ENCODE measurements at regions not wholly inside any gene's neighbourhood (a gene's known extent, or its start where the extent isn't known, plus 50 kb on each side); places are given as distances from the start of the nearest gene placed in this dataset.
"Not testable (repeated sequence)": the region's sequence is repeated elsewhere in the genome, so short reads cannot be mapped to it uniquely, and the experiment has no call there.

DNA sequence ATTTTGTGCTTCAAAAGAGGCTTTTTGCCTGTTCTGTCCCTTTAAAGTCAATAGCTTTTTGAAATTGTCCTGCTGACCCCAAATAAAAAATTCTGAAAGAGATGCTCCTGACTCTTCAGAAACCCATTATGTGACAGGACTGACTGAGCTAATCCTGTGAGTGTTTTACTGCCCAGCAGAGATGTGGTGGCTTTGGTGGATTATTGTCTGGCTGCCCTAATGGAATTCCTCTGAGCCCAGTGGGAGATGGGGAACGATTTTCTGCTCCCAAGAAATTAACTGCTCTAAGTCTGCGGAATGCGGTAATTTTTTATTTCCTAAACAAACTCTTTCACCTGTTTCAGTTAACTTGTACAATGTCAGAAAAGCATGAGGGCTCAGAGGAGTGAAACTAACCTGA is 258.2 kb downstream of the IKZF2 start:
- Mint-ChIP-seq H3K27ac (ENCODE audit: unreplicated experiment) (no peak overlapping the region), H3K36me3 (ENCODE audit: insufficient read depth, unreplicated experiment) (no peaks in the 10 kb centered on the region), H3K27me3 (ENCODE audit: unreplicated experiment) (no peaks in the 10 kb centered on the region), H3K4me1 (ENCODE audit: low read depth, unreplicated experiment) (no peaks in the 10 kb centered on the region), H3K4me3 (ENCODE audit: low read depth, unreplicated experiment) (no peak overlapping the region), H3K9me3 (ENCODE audit: low read depth, unreplicated experiment) (peaks cover 2% of the 10 kb centered on the region)
- intact Hi-C loops (cut with micrococcal nuclease; ENCODE audit: unreplicated experiment), result no loop called here
- DNase-seq, result no peak
- BruUV-seq (replicated peaks), result no TSS peak
- TF ChIP-seq, protein P1, sequence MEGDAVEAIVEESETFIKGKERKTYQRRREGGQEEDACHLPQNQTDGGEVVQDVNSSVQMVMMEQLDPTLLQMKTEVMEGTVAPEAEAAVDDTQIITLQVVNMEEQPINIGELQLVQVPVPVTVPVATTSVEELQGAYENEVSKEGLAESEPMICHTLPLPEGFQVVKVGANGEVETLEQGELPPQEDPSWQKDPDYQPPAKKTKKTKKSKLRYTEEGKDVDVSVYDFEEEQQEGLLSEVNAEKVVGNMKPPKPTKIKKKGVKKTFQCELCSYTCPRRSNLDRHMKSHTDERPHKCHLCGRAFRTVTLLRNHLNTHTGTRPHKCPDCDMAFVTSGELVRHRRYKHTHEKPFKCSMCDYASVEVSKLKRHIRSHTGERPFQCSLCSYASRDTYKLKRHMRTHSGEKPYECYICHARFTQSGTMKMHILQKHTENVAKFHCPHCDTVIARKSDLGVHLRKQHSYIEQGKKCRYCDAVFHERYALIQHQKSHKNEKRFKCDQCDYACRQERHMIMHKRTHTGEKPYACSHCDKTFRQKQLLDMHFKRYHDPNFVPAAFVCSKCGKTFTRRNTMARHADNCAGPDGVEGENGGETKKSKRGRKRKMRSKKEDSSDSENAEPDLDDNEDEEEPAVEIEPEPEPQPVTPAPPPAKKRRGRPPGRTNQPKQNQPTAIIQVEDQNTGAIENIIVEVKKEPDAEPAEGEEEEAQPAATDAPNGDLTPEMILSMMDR (IDR thresholded peaks at IDR 0.05; ENCODE audit: unreplicated experiment), result no peak
- CTCF ChIA-PET, result no interaction called here

DNA sequence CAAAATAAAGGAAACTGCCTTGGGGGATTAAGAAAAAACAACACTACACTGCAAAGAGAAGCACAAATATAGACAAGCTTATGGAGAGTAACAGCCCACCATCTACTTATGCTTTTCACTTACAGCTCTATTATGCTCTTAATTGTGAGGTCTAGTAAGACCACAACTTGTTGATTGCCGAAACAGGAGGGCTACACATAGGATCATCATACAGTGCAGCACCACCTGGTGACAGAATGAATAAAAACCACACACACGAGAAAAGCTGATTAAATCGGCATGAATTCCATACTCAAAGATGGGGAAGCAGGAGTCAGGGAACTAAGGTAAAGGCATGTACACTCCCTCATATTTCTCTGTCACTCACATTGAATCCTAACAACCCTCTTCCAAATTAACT is 259.2 kb downstream of the IKZF2 start:
- no peak for DNase-seq
- Mint-ChIP-seq H3K27me3 (ENCODE audit: unreplicated experiment) (no peaks in the 10 kb centered on the region), H3K27ac (ENCODE audit: unreplicated experiment) (no peak overlapping the region), H3K4me3 (ENCODE audit: low read depth, unreplicated experiment) (no peak overlapping the region), H3K4me1 (ENCODE audit: low read depth, unreplicated experiment) (no peaks in the 10 kb centered on the region), H3K9me3 (ENCODE audit: low read depth, unreplicated experiment) (peaks cover 2% of the 10 kb centered on the region), H3K36me3 (ENCODE audit: insufficient read depth, unreplicated experiment) (no peaks in the 10 kb centered on the region)
- no TSS peak for BruUV-seq (replicated peaks)
- TF ChIP-seq, protein P1 (IDR thresholded peaks at IDR 0.05; ENCODE audit: unreplicated experiment), result no peak
- CTCF ChIA-PET, result interaction anchor here (0.7 to 1.2 kb wide), 2 partner anchors 10 to 16 kb away, joined by 3 read pairs; no protein-coding TSS in a partner anchor
- intact Hi-C loops (cut with micrococcal nuclease; ENCODE audit: unreplicated experiment), result no loop called here

DNA sequence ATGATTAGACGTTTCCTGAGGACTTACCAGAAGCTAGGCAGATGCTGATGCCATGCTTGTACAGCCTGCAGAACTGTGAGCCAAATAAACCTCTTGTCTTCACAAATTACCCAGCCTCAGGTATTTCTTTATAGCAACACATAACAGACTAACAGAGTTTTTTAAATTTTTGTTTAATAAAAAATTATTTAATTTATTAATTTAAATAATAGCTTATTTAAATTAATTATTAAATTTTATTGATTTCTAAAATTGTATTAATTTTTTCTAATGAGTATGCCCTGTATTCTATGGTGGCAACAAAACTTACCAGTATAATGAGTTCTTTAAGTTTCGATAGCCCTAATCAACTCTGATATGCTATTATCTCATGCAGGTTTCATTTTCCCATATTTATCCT is 259.8 kb downstream of the IKZF2 start:
- no TSS peak for BruUV-seq (replicated peaks)
- CTCF ChIA-PET, result interaction anchor here (1.2 kb wide), 1 partner anchor 11 kb away, joined by 3 read pairs; no protein-coding TSS in a partner anchor
- TF ChIP-seq, protein P1 (IDR thresholded peaks at IDR 0.05; ENCODE audit: unreplicated experiment), result no peak
- no peaks in the 10 kb centered on the region for H3K27me3 Mint-ChIP-seq (ENCODE audit: unreplicated experiment)
- H3K9me3 Mint-ChIP-seq (ENCODE audit: low read depth, unreplicated experiment), result peaks cover 2% of the 10 kb centered on the region
- no peak for DNase-seq
- intact Hi-C loops (cut with micrococcal nuclease; ENCODE audit: unreplicated experiment), result no loop called here
- no peak overlapping the region for H3K27ac Mint-ChIP-seq (ENCODE audit: unreplicated experiment)
- no peak overlapping the region for H3K4me3 Mint-ChIP-seq (ENCODE audit: low read depth, unreplicated experiment)
- H3K36me3 Mint-ChIP-seq (ENCODE audit: insufficient read depth, unreplicated experiment), result no peaks in the 10 kb centered on the region
- no peaks in the 10 kb centered on the region for H3K4me1 Mint-ChIP-seq (ENCODE audit: low read depth, unreplicated experiment)

DNA sequence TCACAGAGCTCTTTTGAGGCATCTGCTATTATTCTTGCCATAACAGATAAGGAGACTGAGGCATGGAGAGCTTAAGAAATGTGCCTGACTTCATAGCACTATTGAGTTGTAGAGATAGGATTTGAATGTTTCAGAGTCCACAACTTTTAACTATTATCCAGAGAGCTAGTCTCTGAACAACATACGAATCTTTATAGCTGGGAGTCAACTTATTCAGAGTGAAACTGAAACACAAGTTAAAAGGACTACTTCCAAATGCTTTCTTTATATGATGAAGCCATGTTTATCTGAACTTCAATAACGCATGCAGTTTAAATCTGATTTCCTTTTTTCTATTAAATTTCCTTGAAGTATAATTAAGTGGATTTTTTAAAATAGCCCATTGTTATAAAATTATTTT is 268.8 kb downstream of the IKZF2 start:
- H3K9me3 Mint-ChIP-seq (ENCODE audit: low read depth, unreplicated experiment), result peaks cover 15% of the 10 kb centered on the region
- no TSS peak for BruUV-seq (replicated peaks)
- H3K4me3 Mint-ChIP-seq (ENCODE audit: low read depth, unreplicated experiment), result no peak overlapping the region
- H3K27ac Mint-ChIP-seq (ENCODE audit: unreplicated experiment), result no peak overlapping the region
- DNase-seq, result no peak
- TF ChIP-seq, protein P1 (IDR thresholded peaks at IDR 0.05; ENCODE audit: unreplicated experiment), result no peak
- intact Hi-C loops (cut with micrococcal nuclease; ENCODE audit: unreplicated experiment), result no loop called here
- CTCF ChIA-PET, result no interaction called here
- H3K4me1 Mint-ChIP-seq (ENCODE audit: low read depth, unreplicated experiment), result no peaks in the 10 kb centered on the region
- no peaks in the 10 kb centered on the region for H3K36me3 Mint-ChIP-seq (ENCODE audit: insufficient read depth, unreplicated experiment)
- H3K27me3 Mint-ChIP-seq (ENCODE audit: unreplicated experiment), result no peaks in the 10 kb centered on the region

DNA sequence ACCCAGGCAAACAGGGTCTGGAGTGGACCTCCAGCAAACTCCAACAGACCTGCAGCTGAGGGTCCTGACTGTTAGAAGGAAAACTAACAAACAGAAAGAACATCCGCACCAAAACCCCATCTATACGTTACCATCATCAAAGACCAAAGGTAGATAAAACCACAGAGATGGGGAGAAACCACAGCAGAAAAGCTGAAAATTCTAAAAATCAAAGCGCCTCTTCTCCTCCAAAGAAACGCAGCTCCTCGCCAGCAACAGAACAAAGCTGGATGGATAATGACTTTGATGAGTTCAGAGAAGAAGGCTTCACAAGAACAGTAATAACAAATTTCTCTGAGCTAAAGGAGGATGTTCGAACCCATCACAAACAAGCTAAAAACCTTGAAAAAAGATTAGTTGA is 274.9 kb downstream of the IKZF2 start:
- BruUV-seq (replicated peaks); H3K4me1 Mint-ChIP-seq (ENCODE audit: low read depth, unreplicated experiment); H3K27ac Mint-ChIP-seq (ENCODE audit: unreplicated experiment); DNase-seq; H3K36me3 Mint-ChIP-seq (ENCODE audit: insufficient read depth, unreplicated experiment); H3K4me3 Mint-ChIP-seq (ENCODE audit: low read depth, unreplicated experiment); intact Hi-C loops (cut with micrococcal nuclease; ENCODE audit: unreplicated experiment); H3K27me3 Mint-ChIP-seq (ENCODE audit: unreplicated experiment): not testable (repeated sequence)
- peaks cover 16% of the 10 kb centered on the region for H3K9me3 Mint-ChIP-seq (ENCODE audit: low read depth, unreplicated experiment)
- CTCF ChIA-PET, result interaction anchor here (0.6 kb wide), 1 partner anchor 16 kb away, joined by 3 read pairs; no protein-coding TSS in a partner anchor

DNA sequence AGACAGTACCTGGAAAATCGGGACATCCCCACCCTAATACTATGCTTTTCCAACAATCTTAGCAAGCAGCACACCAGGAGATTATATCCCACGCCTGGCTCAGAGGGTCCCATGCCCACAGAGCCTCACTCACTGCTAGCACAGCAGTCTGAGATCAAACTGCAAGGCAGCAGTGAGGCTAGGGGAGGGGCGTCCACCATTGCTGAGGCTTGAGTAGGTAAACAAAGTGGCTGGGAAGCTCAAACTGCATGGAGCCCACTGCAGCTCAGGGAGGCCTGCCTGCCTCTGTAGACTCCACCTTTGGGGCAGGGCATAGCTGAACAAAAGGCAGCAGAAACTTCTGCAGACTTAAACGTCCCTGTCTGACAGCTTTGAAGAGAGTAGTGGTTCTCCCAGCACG is 275.5 kb downstream of the IKZF2 start:
- BruUV-seq (replicated peaks); CTCF ChIA-PET: not testable (repeated sequence)

More for the DNA sequence above, 275.5 kb downstream of the IKZF2 start:
- H3K27ac Mint-ChIP-seq (ENCODE audit: unreplicated experiment); intact Hi-C loops (cut with micrococcal nuclease; ENCODE audit: unreplicated experiment); DNase-seq; H3K36me3 Mint-ChIP-seq (ENCODE audit: insufficient read depth, unreplicated experiment); H3K4me3 Mint-ChIP-seq (ENCODE audit: low read depth, unreplicated experiment); H3K4me1 Mint-ChIP-seq (ENCODE audit: low read depth, unreplicated experiment); H3K27me3 Mint-ChIP-seq (ENCODE audit: unreplicated experiment): not testable (repeated sequence)
- peaks cover 16% of the 10 kb centered on the region for H3K9me3 Mint-ChIP-seq (ENCODE audit: low read depth, unreplicated experiment)

Data from Calu3 (cell line).